Brain microvascular endothelial cell (primary cell): ENCODE measurements at regions not wholly inside any gene's neighbourhood (a gene's known extent, or its start where the extent isn't known, plus 50 kb on each side); places are given as distances from the start of the nearest gene placed in this dataset.

ENCODE experiments used
- DNase-seq: peaks from one replicate; pipeline ENCODE4 v3.0.0-alpha.2; 2020
- H3K27ac ChIP-seq: fragments of 250-450 bp; sonication (Bioruptor Pico); 2 replicates; pipeline ENCODE4 v1.5.1; 2020; ENCODE audit warnings: mild to moderate bottlenecking, moderate library complexity
- H3K27me3 ChIP-seq: fragments of 250-450 bp; sonication (Bioruptor Pico); replicated peaks from 2 replicates; pipeline ENCODE4 v1.5.1; 2020; ENCODE audit warnings: mild to moderate bottlenecking
- H3K36me3 ChIP-seq: fragments of 250-450 bp; sonication (Bioruptor Pico); replicated peaks from 2 replicates; pipeline ENCODE4 v1.5.1; 2020; ENCODE audit warnings: mild to moderate bottlenecking
- H3K4me3 ChIP-seq: 2 replicates; pipeline ENCODE4 v1.5.1; 2011; ENCODE audit warnings: low read depth, mild to moderate bottlenecking, control low read depth, low read length, moderate library complexity
- CTCF ChIP-seq: IDR thresholded peaks from 2 replicates; pipeline ENCODE4 v1.5.1; 2011; ENCODE audit warnings: low read depth, mild to moderate bottlenecking, moderate library complexity, low read length, control low read depth, inconsistent platforms; ENCODE audit errors: missing control alignments
- in situ Hi-C: cut with HindIII; loops from 2 replicates; pipeline ENCODE4 v1.10.0; 2017; ENCODE audit warnings: low sequenced_read_pairs, low pct_ligation_motif_present

GRCh38 chr2:182477774-182478173 lies 50.9 kb upstream of the PDE1A start:
- Histone ChIP-seq H3K4me3 (no peak overlapping the region), H3K27ac (no peak overlapping the region), H3K36me3 (no peaks in the 10 kb centered on the region), H3K27me3 (no peaks in the 10 kb centered on the region)
- in situ Hi-C loops: no loop called here
- TF ChIP-seq CTCF: no peak
- no peak for DNase-seq

- in situ Hi-C loops: no loop called here
- TF ChIP-seq CTCF: no peak
- no peaks in the 10 kb centered on the region for H3K36me3 ChIP-seq
- DNase-seq: no peak
- H3K4me3 ChIP-seq: no peak overlapping the region
- H3K27ac ChIP-seq: no peak overlapping the region
- no peaks in the 10 kb centered on the region for H3K27me3 ChIP-seq
Observed at GRCh38 chr2:182481676-182482075, 54.8 kb upstream of the PDE1A start.

- DNase-seq: no peak
- Histone ChIP-seq H3K27ac (no peak overlapping the region), H3K4me3 (no peak overlapping the region), H3K36me3 (no peaks in the 10 kb centered on the region), H3K27me3 (no peaks in the 10 kb centered on the region)
- in situ Hi-C loops: no loop called here
- TF ChIP-seq CTCF: no peak
Observed at GRCh38 chr2:182482511-182482910, 55.7 kb upstream of the PDE1A start.

- no peak overlapping the region for H3K4me3 ChIP-seq
- in situ Hi-C loops: no loop called here
- H3K27ac ChIP-seq: no peak overlapping the region
- H3K36me3 ChIP-seq: no peaks in the 10 kb centered on the region
- H3K27me3 ChIP-seq: no peaks in the 10 kb centered on the region
- DNase-seq: no peak
- TF ChIP-seq CTCF: no peak
Observed at GRCh38 chr2:182496596-182496995, 69.8 kb upstream of the PDE1A start.

- Histone ChIP-seq H3K27me3 (no peaks in the 10 kb centered on the region), H3K4me3 (no peak overlapping the region), H3K27ac (no peak overlapping the region), H3K36me3 (no peaks in the 10 kb centered on the region)
- TF ChIP-seq CTCF: no peak
- in situ Hi-C loops: no loop called here
- DNase-seq: no peak
Observed at GRCh38 chr2:182499706-182500470, 73.1 kb upstream of the PDE1A start.

- in situ Hi-C loops: no loop called here
- no peak for DNase-seq
- Histone ChIP-seq H3K4me3 (no peak overlapping the region), H3K27ac (peak overlapping the region; percentile 77), H3K27me3 (no peaks in the 10 kb centered on the region), H3K36me3 (no peaks in the 10 kb centered on the region)
- TF ChIP-seq CTCF: no peak
Observed at GRCh38 chr2:182503886-182504285, 77.0 kb upstream of the PDE1A start.
